Thyroid gland (tissue), 4 donors: ENCODE measurements at regions not wholly inside any gene's neighbourhood (a gene's known extent, or its start where the extent isn't known, plus 50 kb on each side); places are given as distances from the start of the nearest gene placed in this dataset.

Experiments used
- DNase-seq, 2 donors: peaks; one replicate each; pipeline ENCODE4 v3.0.0-alpha.2; 2019
- H3K27ac ChIP-seq, 3 donors: fragments of 200-600 bp; sonication (generic); 1 replicate in 2 of 3; 2 replicates in 1 of 3; pipeline ENCODE4 v1.5.1; 2016 to 2019; ENCODE audit warnings: mild to moderate bottlenecking in 1 of 3, moderate library complexity in 1 of 3
- H3K27me3 ChIP-seq: fragments of 200-600 bp; sonication (generic); one replicate; pipeline ENCODE4 v1.5.1; 2019
- H3K36me3 ChIP-seq, 2 donors: fragments of 200-600 bp; sonication (generic); one replicate each; pipeline ENCODE4 v1.5.1; 2016 to 2019
- H3K4me1 ChIP-seq, 2 donors: fragments of 200-600 bp; sonication (generic); one replicate each; pipeline ENCODE4 v1.5.1; 2017 to 2019
- H3K4me3 ChIP-seq, 3 donors: fragments of 200-600 bp; sonication (generic); replicated peaks in 1 of 3; 1 replicate in 2 of 3; 2 replicates in 1 of 3; pipeline ENCODE4 v1.5.1; 2016; ENCODE audit warnings: mild to moderate bottlenecking in 1 of 3
- H3K9me3 ChIP-seq: fragments of 200-600 bp; sonication (generic); one replicate; pipeline ENCODE4 v1.5.1; 2017
- POLR2A ChIP-seq, 2 donors: fragments of 450-650 bp; IDR thresholded peaks; one replicate each; pipeline ENCODE4 v1.6.1; 2017; ENCODE audit warnings: antibody characterized with exemption in 2 of 2, mild to moderate bottlenecking in 2 of 2, moderate library complexity in 1 of 2
- WGBS, 2 donors: methylation state at CpG; one replicate each; pipeline ENCODE4 v1.1.5; 2017; 5-methylcytosine and 5-hydroxymethylcytosine counted together
- intact Hi-C: fragments of 100-400 bp; cut with DNase I; formaldehyde crosslinking; loops from one replicate; pipeline ENCODE4 v1.15.1; 2023
- TF ChIP-seq, protein P1 (sequence below), 6 experiments: fragments of 200-600 bp in 3 of 6; fragments of 450-650 bp in 3 of 6; sonication (generic) in 3 of 6; IDR thresholded peaks; one replicate each; pipeline ENCODE4 v1.5.1; 2016 to 2019; ENCODE audit warnings: antibody characterized with exemption in 6 of 6, mild to moderate bottlenecking in 2 of 6, inconsistent platforms in 1 of 6, moderate library complexity in 1 of 6

DNA sequence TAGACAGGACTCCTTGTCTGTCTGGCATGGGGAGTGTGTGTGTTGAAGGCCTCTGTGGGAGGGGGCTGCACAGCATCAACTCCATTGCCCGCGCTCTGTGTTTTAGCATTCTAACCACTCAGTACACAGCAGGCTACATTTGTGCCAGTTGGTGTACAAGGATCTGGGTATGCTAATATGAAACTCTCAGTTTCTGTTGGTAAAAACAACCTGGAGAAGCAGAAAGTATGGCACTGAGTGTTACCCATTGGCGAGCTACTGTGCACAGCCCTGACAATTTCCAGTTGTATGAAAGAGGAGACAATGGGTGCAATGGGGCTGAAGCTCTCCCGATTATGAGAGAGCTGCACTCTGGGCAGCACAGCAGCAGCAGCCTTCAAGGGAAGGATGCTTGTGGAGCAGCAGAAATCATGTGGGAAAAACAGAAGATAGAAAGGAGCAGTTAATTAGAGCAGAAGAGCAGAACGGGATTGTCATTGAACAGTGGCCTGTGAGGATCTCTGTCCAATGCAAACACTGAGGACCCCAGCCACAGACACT, 443.6 kb downstream of the CBLN2 start:
- H3K9me3 ChIP-seq: no peaks in the 10 kb centered on the region
- intact Hi-C loops: no loop called here
- H3K36me3 ChIP-seq: no peaks in the 10 kb centered on the region
- no peak for DNase-seq
- H3K27ac ChIP-seq: no peak overlapping the region
- no peak for TF ChIP-seq POLR2A (IDR thresholded peaks at IDR 0.05)
- TF ChIP-seq, protein P1, sequence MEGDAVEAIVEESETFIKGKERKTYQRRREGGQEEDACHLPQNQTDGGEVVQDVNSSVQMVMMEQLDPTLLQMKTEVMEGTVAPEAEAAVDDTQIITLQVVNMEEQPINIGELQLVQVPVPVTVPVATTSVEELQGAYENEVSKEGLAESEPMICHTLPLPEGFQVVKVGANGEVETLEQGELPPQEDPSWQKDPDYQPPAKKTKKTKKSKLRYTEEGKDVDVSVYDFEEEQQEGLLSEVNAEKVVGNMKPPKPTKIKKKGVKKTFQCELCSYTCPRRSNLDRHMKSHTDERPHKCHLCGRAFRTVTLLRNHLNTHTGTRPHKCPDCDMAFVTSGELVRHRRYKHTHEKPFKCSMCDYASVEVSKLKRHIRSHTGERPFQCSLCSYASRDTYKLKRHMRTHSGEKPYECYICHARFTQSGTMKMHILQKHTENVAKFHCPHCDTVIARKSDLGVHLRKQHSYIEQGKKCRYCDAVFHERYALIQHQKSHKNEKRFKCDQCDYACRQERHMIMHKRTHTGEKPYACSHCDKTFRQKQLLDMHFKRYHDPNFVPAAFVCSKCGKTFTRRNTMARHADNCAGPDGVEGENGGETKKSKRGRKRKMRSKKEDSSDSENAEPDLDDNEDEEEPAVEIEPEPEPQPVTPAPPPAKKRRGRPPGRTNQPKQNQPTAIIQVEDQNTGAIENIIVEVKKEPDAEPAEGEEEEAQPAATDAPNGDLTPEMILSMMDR (IDR thresholded peaks at IDR 0.05): no peak
- no peak overlapping the region for H3K4me3 ChIP-seq
- no peaks in the 10 kb centered on the region for H3K27me3 ChIP-seq
- WGBS, 2 donors: 81 to 89% methylated on average over 5 of the region's 5 CpGs
- H3K4me1 ChIP-seq: no peaks in the 10 kb centered on the region

GRCh38 chr18:72091369-72091768, 452.8 kb downstream of the CBLN2 start:
- 25 to 36% methylated on average over 5 of the region's 5 CpGs for WGBS, 2 donors
- no peaks in the 10 kb centered on the region for H3K4me1 ChIP-seq
- H3K4me3 ChIP-seq: no peak overlapping the region

GRCh38 chr18:72089432-72089831, 454.7 kb downstream of the CBLN2 start:
- Histone ChIP-seq H3K27ac (no peak overlapping the region), H3K4me1 (no peaks in the 10 kb centered on the region), H3K27me3 (no peaks in the 10 kb centered on the region), H3K9me3 (no peaks in the 10 kb centered on the region), H3K36me3 (no peaks in the 10 kb centered on the region), H3K4me3 (no peak overlapping the region)
- intact Hi-C loops: no loop called here
- WGBS, 2 donors: 76% methylated on average over 3 of the region's 3 CpGs
- DNase-seq: no peak
- no peak for TF ChIP-seq POLR2A (IDR thresholded peaks at IDR 0.05)

More at GRCh38 chr18:72091369-72091768, 452.8 kb downstream of the CBLN2 start:
- no peaks in the 10 kb centered on the region for H3K27me3 ChIP-seq
- no peak for DNase-seq
- no peaks in the 10 kb centered on the region for H3K36me3 ChIP-seq
- no peaks in the 10 kb centered on the region for H3K9me3 ChIP-seq
- no peak overlapping the region for H3K27ac ChIP-seq
- intact Hi-C loops: no loop called here
- TF ChIP-seq, protein P1 (IDR thresholded peaks at IDR 0.05): no peak
- TF ChIP-seq POLR2A (IDR thresholded peaks at IDR 0.05): no peak

GRCh38 chr18:72086421-72086820, 457.7 kb downstream of the CBLN2 start:
- TF ChIP-seq, protein P1 (IDR thresholded peaks at IDR 0.05): peak in 2 of 6 experiments; percentile 28 to 37
- no peak for TF ChIP-seq POLR2A (IDR thresholded peaks at IDR 0.05)
- H3K4me1 ChIP-seq: no peaks in the 10 kb centered on the region
- H3K9me3 ChIP-seq: no peaks in the 10 kb centered on the region
- 6 to 8% methylated on average over 4 of the region's 4 CpGs for WGBS, 2 donors
- intact Hi-C loops: no loop called here
- no peak for DNase-seq
- no peaks in the 10 kb centered on the region for H3K27me3 ChIP-seq
- H3K27ac ChIP-seq: no peak overlapping the region
- no peaks in the 10 kb centered on the region for H3K36me3 ChIP-seq
- no peak overlapping the region for H3K4me3 ChIP-seq

- intact Hi-C loops: no loop called here
- WGBS, 2 donors: 87 to 89% methylated on average over 4 of the region's 4 CpGs
- no peaks in the 10 kb centered on the region for H3K27me3 ChIP-seq
- H3K4me3 ChIP-seq: no peak overlapping the region
- no peaks in the 10 kb centered on the region for H3K4me1 ChIP-seq
- TF ChIP-seq POLR2A (IDR thresholded peaks at IDR 0.05): no peak
- TF ChIP-seq, protein P1 (IDR thresholded peaks at IDR 0.05): no peak
- no peak for DNase-seq
- no peaks in the 10 kb centered on the region for H3K36me3 ChIP-seq
- no peak overlapping the region for H3K27ac ChIP-seq
- H3K9me3 ChIP-seq: no peaks in the 10 kb centered on the region
Measured at GRCh38 chr18:72075040-72075439, 469.1 kb downstream of the CBLN2 start.

DNA sequence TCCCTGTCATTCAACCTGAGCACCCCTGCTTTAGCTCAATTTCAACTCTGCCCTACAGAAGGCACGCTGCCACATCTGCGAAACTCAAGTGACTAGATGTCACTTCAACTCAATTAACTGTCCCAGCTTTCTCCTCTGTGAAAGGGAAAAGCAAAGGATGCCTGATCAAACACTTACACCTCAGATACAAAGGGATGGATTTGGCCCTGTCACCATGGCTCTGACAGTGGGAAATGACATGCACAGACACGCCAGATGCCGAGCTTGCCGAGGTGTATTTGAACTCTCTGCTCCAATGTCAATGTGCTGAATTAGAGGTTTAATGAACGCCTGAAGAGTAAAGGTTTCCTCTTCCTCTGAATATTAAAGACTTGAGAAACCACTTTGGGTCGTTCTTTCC, 481.1 kb downstream of the CBLN2 start:
- 69 to 76% methylated on average over 7 of the region's 7 CpGs for WGBS, 2 donors
- intact Hi-C loops: no loop called here
- H3K9me3 ChIP-seq: no peaks in the 10 kb centered on the region

More for the DNA sequence above, 481.1 kb downstream of the CBLN2 start:
- Histone ChIP-seq H3K27me3 (no peaks in the 10 kb centered on the region), H3K27ac (no peak overlapping the region), H3K4me1 (no peaks in the 10 kb centered on the region), H3K36me3 (no peaks in the 10 kb centered on the region), H3K4me3 (no peak overlapping the region)
- no peak for DNase-seq
- TF ChIP-seq, protein P1 (IDR thresholded peaks at IDR 0.05): no peak
- TF ChIP-seq POLR2A (IDR thresholded peaks at IDR 0.05): no peak
